Activated naive CD4-positive, alpha-beta T cell treated with anti-CD3 and anti-CD28 coated beads for 36 hours (primary cell): ENCODE measurements at regions not wholly inside any gene's neighbourhood (a gene's known extent, or its start where the extent isn't known, plus 50 kb on each side); places are given as distances from the start of the nearest gene placed in this dataset.
"Not testable (repeated sequence)": the region's sequence is repeated elsewhere in the genome, so short reads cannot be mapped to it uniquely, and the experiment has no call there.

Source experiments
- CTCF ChIA-PET: fragments of 350-600 bp; sonication (Branson Sonifier 250); formaldehyde crosslinking; loops from one replicate; lab custom pipeline; 2021; ENCODE audit warnings: antibody characterized with exemption; lab: Charles Lee
- DNase-seq: peaks from one replicate; pipeline ENCODE4 v3.0.0-alpha.2; 2020
- H3K27ac Mint-ChIP-seq: one replicate; pipeline ENCODE4 v1.8.0; 2021; ENCODE audit warnings: mild to moderate bottlenecking, mixed read lengths
- H3K27me3 Mint-ChIP-seq: one replicate; pipeline ENCODE4 v1.8.0; 2021; ENCODE audit warnings: low read depth, mixed read lengths
- H3K36me3 Mint-ChIP-seq: one replicate; pipeline ENCODE4 v1.8.0; 2021; ENCODE audit warnings: low read depth, mixed read lengths
- H3K4me1 Mint-ChIP-seq: one replicate; pipeline ENCODE4 v1.8.0; 2021; ENCODE audit warnings: low read depth, mixed read lengths
- H3K4me3 Mint-ChIP-seq: one replicate; pipeline ENCODE4 v1.8.0; 2021; ENCODE audit warnings: mild to moderate bottlenecking, moderate library complexity, mixed read lengths
- H3K9me3 Mint-ChIP-seq: one replicate; pipeline ENCODE4 v1.8.0; 2021; ENCODE audit warnings: mixed read lengths
- intact Hi-C: fragments of 100-400 bp; cut with micrococcal nuclease; formaldehyde crosslinking; loops from one replicate; pipeline ENCODE4 v1.15.1; 2023

DNA sequence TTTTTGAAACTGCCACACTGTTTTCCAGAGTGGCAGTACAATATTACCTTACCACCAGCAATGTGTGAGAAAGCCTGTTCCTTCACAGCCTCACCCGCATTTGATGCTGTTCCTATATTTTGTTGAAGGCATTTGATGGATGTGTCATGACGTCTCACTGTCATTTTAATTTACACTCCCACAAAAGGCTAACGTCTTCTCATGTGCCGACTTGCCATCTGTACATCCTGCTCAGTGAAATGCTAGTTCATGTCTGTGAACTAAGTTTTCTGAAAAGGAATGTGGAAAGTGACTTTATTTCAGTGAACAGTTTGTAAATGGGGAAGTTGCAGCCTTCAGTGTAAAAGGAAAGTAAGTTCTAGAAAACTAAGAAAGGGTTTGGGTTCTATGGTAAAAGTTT lies 131.6 kb downstream of the KCNJ12 start:
- DNase-seq, H3K27ac Mint-ChIP-seq, H3K4me1 Mint-ChIP-seq, H3K9me3 Mint-ChIP-seq, H3K4me3 Mint-ChIP-seq, H3K36me3 Mint-ChIP-seq, intact Hi-C loops: not testable (repeated sequence)
- CTCF ChIA-PET: interaction anchor here (0.6 kb wide), 1 partner anchor 328 kb away, joined by 3 read pairs; no protein-coding TSS in a partner anchor
- peaks cover 27% of the 10 kb centered on the region for H3K27me3 Mint-ChIP-seq

DNA sequence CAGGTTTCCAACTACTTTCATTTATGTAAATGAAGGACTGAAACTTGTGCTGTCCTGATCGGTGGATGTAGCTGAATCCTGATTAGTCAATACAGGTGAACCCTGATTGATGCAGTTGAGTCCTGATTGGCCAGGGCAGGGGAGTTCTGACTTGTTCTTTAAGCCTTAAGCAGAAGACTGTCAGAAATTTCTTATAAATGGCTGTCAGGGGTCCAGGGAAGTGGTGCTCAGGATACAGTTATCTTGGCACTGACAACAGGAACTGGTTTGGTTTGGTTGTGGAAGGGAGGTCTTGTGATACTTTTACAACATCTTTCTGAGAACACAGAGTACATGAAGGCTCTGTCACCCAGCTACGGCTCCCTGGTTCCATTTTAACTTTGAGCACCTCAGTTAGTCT lies 132.1 kb downstream of the KCNJ12 start:
- Mint-ChIP-seq H3K4me3 (no peak overlapping the region), H3K9me3 (no peaks in the 10 kb centered on the region), H3K4me1 (peaks cover 9% of the 10 kb centered on the region), H3K36me3 (no peaks in the 10 kb centered on the region), H3K27ac (no peak overlapping the region), H3K27me3 (peaks cover 27% of the 10 kb centered on the region)
- CTCF ChIA-PET: interaction anchor here (0.6 kb wide), 1 partner anchor 327 kb away, joined by 3 read pairs; no protein-coding TSS in a partner anchor
- intact Hi-C loops: no loop called here
- no peak for DNase-seq

DNA sequence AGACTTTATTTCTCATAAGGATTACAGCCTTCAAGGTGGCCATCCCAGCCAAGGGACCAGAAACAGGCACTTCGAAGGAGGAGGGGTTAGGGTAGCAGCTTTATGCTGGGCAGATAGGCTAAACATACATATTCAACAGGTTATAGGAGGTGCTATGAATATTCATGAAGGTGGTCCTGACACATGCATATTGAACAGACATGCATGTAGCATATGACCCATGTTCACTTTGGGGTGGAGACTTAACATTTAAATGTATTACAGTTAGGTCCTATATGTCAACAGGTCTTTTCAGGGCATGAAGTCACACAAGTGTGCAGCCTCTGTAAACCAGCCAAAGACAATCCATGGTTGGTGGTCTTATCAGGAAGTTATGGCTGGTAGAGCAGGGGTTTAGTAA lies 133.2 kb downstream of the KCNJ12 start:
- H3K4me3 Mint-ChIP-seq, DNase-seq, H3K27ac Mint-ChIP-seq, H3K4me1 Mint-ChIP-seq, H3K36me3 Mint-ChIP-seq, H3K9me3 Mint-ChIP-seq, intact Hi-C loops: not testable (repeated sequence)
- CTCF ChIA-PET: interaction anchor here (0.6 to 1.6 kb wide), 2 partner anchors 52 to 56 kb away, joined by 3 to 5 read pairs; no protein-coding TSS in a partner anchor
- H3K27me3 Mint-ChIP-seq: peaks cover 30% of the 10 kb centered on the region

DNA sequence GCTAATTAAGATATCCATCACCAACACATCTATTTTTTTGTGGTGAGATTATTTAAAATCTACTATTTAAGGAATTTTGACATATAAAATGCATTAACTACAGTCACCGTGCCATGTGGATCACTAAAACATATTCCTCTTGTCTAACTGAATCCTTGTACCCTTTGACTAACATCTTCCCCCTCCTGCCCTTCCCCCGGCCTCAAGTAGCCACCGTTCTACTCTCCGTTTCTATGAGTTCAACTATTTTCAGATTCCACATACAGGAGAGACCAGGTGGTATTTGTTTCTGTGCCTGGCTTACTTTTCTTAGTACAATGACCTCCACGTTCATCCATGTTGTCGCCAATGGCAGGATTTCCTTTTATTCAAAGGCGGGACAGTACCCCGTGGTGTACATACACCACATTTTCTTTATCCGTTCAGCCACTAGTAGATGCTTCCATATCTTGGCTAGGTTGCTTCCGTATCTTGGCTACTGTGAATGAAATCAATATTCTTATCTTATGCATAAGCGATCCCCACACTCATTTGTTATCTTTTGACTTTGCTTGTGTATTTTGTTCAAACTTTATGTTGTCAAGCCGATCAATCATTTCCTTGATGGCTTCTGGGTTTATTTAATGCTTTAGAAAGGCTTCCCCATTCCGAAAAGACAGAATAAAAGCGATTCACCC lies 134.7 kb downstream of the KCNJ12 start:
- Mint-ChIP-seq H3K36me3 (no peaks in the 10 kb centered on the region), H3K9me3 (no peaks in the 10 kb centered on the region), H3K4me1 (peaks cover 9% of the 10 kb centered on the region), H3K27me3 (peaks cover 30% of the 10 kb centered on the region), H3K27ac (no peak overlapping the region), H3K4me3 (peak overlapping the region; percentile 69)
- DNase-seq: no peak
- intact Hi-C loops: loop anchor here (1.0 to 10.0 kb wide), 9 partner anchors 54 to 709 kb away; partner anchors contain the start of genes KCNJ12, MAP2K3, TMEM11 and USP22
- CTCF ChIA-PET: interaction anchor here (0.7 to 6.3 kb wide), 9 partner anchors 48 to 385 kb away, joined by 3 to 51 read pairs (median 7); partner anchors contain the start of gene DHRS7B

DNA sequence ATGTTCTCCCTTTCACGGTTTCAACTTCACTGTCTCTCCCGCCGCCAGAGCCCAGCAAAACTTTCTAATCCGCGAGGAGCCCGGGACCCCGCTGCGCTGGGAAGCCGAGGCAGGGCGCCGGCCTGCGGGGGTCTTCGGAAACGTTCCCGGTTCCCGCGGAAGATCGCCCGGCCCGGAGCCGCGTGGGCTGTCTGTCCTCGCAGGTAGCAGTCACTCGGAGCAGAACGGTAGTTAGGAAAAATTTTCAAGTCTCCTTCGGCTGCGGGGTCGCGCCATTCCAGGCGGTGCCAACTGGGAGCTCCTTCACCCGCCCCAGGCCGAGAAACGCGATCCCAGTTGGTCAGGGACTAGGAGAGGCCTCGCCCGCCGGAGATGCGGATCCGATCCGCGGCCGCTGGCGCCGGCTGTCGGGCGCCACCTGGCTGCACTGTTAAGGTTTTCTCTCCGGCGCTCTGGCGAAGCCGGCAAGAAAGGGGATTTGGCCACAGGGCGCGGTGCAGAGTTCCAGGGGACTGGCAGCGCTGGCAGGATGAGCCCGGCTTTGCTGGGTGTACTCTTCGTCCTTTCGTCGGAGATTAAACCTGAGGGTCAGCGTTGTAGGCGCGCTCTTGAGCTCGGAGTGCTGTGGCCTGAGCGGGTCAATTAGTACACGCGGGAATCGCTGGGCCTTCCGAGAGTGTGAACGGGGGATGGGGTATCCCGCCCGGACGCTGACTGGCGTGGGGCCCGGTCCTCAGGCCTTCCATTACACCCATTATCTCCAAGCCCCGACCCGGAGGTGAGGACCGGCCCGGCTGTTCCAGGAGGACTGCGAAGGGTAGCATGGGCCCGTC lies 135.4 kb downstream of the KCNJ12 start:
- intact Hi-C loops: loop anchor here (1.0 to 10.0 kb wide), 10 partner anchors 54 to 709 kb away; partner anchors contain the start of genes KCNJ12, MAP2K3, TMEM11 and USP22
- Mint-ChIP-seq H3K9me3 (no peaks in the 10 kb centered on the region), H3K4me1 (peaks cover 9% of the 10 kb centered on the region), H3K27ac (no peak overlapping the region), H3K36me3 (no peaks in the 10 kb centered on the region), H3K27me3 (peaks cover 30% of the 10 kb centered on the region), H3K4me3 (peak overlapping the region; percentile 69)
- DNase-seq: peak; percentile 73
- CTCF ChIA-PET: interaction anchor here (0.6 to 6.3 kb wide), 10 partner anchors 49 to 385 kb away, joined by 3 to 51 read pairs (median 6); partner anchors contain the start of gene DHRS7B

DNA sequence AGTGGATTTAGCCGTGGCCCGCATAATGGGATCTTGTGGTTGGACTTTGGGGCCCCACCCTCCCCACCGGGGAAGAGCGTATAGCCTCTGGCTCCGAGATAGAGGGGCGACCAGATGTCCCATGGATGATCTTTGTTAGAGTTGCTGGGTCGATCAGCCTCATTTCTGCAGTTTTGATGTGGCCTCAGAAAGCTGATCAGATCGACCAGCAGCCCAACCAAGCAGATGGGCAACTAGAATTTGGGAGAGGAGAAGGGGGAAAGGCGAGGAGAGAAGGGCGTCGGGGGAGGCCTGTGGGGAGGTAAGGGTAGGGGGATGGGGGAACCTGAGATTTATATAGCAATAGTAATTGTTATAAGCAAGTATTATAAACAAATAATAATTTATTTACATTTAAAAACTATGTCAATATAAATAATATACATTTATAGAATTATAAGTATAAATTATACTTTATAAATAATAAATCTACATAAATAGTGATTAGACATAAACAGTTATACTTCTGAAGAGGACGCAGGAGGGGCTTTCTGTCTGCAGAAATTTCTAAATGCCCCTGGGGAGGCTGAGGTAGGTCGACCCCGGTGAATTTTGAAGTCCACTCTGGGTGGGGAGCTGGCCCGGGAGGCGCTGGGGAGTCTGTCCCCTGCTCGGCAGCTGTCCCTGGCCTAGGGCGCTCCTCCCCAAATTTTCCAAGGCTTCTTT lies 136.3 kb downstream of the KCNJ12 start:
- H3K27ac Mint-ChIP-seq: no peak overlapping the region
- CTCF ChIA-PET: interaction anchor here (0.6 to 6.3 kb wide), 23 partner anchors 12 to 413 kb away, joined by 3 to 51 read pairs (median 3); partner anchors contain the start of gene DHRS7B
- peaks cover 9% of the 10 kb centered on the region for H3K4me1 Mint-ChIP-seq
- no peak overlapping the region for H3K4me3 Mint-ChIP-seq
- no peaks in the 10 kb centered on the region for H3K9me3 Mint-ChIP-seq
- intact Hi-C loops: loop anchor here (2.0 to 10.0 kb wide), 5 partner anchors 135 to 710 kb away; partner anchors contain the start of genes KCNJ12, TMEM11 and USP22
- H3K27me3 Mint-ChIP-seq: peaks cover 30% of the 10 kb centered on the region
- no peak for DNase-seq
- no peaks in the 10 kb centered on the region for H3K36me3 Mint-ChIP-seq

DNA sequence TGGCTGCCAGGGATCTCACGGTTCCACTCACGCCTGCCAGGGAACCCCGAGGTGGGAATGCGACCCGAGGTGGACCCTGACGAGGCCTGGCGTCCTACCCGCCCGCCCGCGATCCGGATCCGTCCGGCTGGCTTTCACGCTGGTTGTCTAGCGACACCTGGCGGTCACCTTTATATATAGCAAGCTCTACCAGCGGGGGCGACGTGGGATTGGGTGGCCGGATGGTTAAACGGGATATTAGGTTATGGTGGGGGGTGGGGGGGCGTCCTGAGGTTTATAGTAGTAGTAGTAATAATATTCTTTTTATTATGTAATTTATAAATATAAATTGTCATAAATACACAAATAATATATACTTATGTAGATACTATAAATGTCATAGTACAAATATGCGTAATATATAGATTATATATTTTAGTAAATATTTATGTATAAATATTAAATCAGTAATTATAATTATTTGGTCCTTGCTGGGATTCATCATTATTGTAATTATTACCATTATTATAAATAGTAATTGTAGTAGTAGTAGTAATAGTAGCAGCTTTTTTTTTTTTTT lies 136.9 kb downstream of the KCNJ12 start:
- Mint-ChIP-seq H3K4me1 (peaks cover 9% of the 10 kb centered on the region), H3K27ac (no peak overlapping the region), H3K9me3 (no peaks in the 10 kb centered on the region), H3K27me3 (peaks cover 29% of the 10 kb centered on the region), H3K4me3 (no peak overlapping the region), H3K36me3 (no peaks in the 10 kb centered on the region)
- intact Hi-C loops: loop anchor here (2.0 to 10.0 kb wide), 5 partner anchors 136 to 711 kb away; partner anchors contain the start of genes KCNJ12, TMEM11 and USP22
- peak; percentile 80 for DNase-seq
- CTCF ChIA-PET: interaction anchor here (0.7 to 6.3 kb wide), 21 partner anchors 13 to 414 kb away, joined by 3 to 51 read pairs (median 3); no protein-coding TSS in a partner anchor

DNA sequence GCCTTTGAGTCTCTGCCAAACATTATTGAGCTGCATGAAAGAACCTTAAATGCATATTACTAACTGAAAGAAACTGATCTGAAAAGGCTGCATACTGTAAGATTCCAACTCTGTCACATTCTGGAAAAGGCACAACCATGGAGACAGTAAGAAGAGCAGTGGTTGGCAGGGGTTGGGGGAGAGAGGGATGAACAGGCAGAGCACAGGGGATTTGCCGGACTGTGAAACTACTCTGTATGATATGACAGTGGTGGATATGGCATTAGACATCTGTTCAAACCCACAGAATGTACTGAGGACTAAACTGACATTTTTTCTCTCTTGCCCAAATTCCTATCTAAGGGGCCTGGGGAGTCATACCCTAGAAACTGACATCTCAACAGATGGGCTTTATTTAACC lies 138.4 kb downstream of the KCNJ12 start:
- H3K27me3 Mint-ChIP-seq: peaks cover 25% of the 10 kb centered on the region
- not testable (repeated sequence) for H3K4me1 Mint-ChIP-seq, H3K4me3 Mint-ChIP-seq, DNase-seq, H3K9me3 Mint-ChIP-seq, H3K36me3 Mint-ChIP-seq, H3K27ac Mint-ChIP-seq
- CTCF ChIA-PET: interaction anchor here (2.2 to 6.3 kb wide), 2 partner anchors 57 to 228 kb away, joined by 6 to 51 read pairs; no protein-coding TSS in a partner anchor
- intact Hi-C loops: loop anchor here (5.0 to 10.0 kb wide), 4 partner anchors 137 to 712 kb away; partner anchors contain the start of genes KCNJ12, TMEM11 and USP22

DNA sequence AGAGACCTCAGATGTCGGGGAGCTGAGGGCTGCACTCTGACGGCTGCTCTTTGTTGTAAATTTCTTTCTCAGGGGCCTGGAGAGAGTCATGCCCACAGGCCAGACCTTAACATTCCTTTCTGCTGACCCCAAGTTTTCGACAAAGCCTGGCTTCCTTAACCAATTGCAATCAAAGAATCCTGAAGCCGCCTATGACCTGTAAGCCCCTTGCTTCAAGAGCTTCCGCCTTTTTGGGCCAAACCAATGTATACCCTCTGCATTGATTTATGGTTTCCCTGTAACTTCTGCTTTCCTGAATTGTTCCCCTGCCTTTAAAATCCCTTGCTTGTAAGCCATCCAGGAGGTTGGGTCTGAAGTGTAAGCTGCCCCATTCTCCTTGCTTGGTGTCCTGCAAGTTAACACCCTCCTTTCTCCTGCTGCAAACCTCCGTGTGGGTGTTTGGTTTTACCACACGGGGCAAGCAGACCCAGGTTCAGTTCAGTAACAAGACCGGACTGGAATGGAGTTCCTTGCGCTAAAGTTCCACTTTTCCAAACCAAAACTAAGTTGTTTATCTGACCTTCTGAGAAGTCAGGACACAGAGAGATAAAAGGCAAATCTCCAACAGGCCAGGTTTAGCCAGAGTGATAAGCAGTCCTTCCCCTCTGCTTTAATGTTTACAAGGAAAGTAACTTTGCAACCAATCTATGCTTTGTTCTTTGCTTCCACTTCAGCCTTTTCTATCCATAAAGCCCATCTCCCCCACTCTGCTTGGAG lies 141.6 kb downstream of the KCNJ12 start:
- no peak overlapping the region for H3K4me3 Mint-ChIP-seq
- no peak for DNase-seq
- H3K27me3 Mint-ChIP-seq: peaks cover 7% of the 10 kb centered on the region
- H3K36me3 Mint-ChIP-seq: no peaks in the 10 kb centered on the region
- H3K27ac Mint-ChIP-seq: no peak overlapping the region
- H3K9me3 Mint-ChIP-seq: no peaks in the 10 kb centered on the region
- no peaks in the 10 kb centered on the region for H3K4me1 Mint-ChIP-seq
- intact Hi-C loops: loop anchor here (10.0 kb wide), 1 partner anchor 303 kb away; the partner anchor contains the start of gene TMEM11
- CTCF ChIA-PET: interaction anchor here (0.6 kb wide), 1 partner anchor 306 kb away, joined by 3 read pairs; no protein-coding TSS in a partner anchor

DNA sequence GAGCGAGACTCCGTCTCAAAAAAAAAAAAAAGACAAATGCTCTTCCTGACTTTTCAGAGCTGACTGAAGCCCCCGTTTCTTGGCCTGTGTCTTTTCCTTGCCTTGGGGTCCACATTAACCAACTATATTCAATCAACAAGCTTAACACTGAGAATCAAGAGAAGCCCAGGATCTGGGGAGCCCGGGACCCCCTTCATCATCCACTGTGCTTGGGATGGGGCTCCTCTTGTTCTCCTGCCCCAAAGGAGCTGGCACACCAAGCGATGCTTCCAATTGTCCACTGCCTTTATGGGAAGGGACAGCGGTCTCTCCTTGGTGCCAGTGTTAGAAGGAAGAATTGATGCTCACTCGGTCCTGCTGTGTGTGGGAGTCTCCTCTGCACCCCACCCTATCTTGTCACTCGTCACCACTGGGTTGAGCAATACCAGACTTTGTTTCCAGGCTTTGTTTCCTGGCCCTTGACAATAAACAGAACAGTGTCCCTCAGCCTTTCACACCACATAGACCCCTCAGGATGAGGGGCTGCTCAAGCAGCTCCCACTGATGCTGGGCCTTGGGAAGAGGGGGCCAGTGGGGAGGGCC lies 146.7 kb downstream of the KCNJ12 start:
- CTCF ChIA-PET: interaction anchor here (0.7 kb wide), 1 partner anchor 69 kb away, joined by 3 read pairs; no protein-coding TSS in a partner anchor
- H3K9me3 Mint-ChIP-seq: no peaks in the 10 kb centered on the region
- no peak overlapping the region for H3K27ac Mint-ChIP-seq
- DNase-seq: no peak
- intact Hi-C loops: no loop called here
- no peak overlapping the region for H3K4me3 Mint-ChIP-seq
- peaks cover 4% of the 10 kb centered on the region for H3K27me3 Mint-ChIP-seq
- H3K36me3 Mint-ChIP-seq: no peaks in the 10 kb centered on the region
- H3K4me1 Mint-ChIP-seq: no peaks in the 10 kb centered on the region
